Heart right ventricle (tissue), 16 donors: ENCODE measurements at regions not wholly inside any gene's neighbourhood (a gene's known extent, or its start where the extent isn't known, plus 50 kb on each side); places are given as distances from the start of the nearest gene placed in this dataset.
A peak's percentile ranks its signal among the peaks of the same experiment; 100 is the strongest.

Experiments
- ATAC-seq, 8 donors: fragments of 200-7000 bp; cut with Tn5 transposase; one replicate each; pipeline ENCODE4 v1.9.1; 2020; ENCODE audit warnings: mild to moderate bottlenecking in 8 of 8, moderate library complexity in 8 of 8, moderate number of reproducible peaks in 1 of 8
- DNase-seq, 2 donors: peaks; one replicate each; pipeline ENCODE4 v3.0.0-alpha.2; 2020
- H3K27ac ChIP-seq, 10 donors: fragments of 200-600 bp; sonication (generic) in 2 of 10; one replicate each; pipeline versions ENCODE4 v1.5.0 to v1.8.0; 2020 to 2022; ENCODE audit warnings: mild to moderate bottlenecking in 3 of 10
- H3K27me3 ChIP-seq, 7 donors: fragments of 200-600 bp; one replicate each; pipeline ENCODE4 v1.8.0; 2021 to 2022; ENCODE audit warnings: mild to moderate bottlenecking in 2 of 7
- H3K36me3 ChIP-seq, 9 donors: fragments of 200-600 bp; sonication (generic) in 1 of 9; one replicate each; pipeline versions ENCODE4 v1.5.0 to v1.8.0; 2020 to 2022; ENCODE audit warnings: mild to moderate bottlenecking in 2 of 9
- H3K4me1 ChIP-seq, 9 donors: fragments of 200-600 bp; sonication (generic) in 1 of 9; one replicate each; pipeline versions ENCODE4 v1.5.0 to v1.8.0; 2020 to 2022; ENCODE audit warnings: mild to moderate bottlenecking in 4 of 9
- H3K4me3 ChIP-seq, 10 donors: fragments of 200-600 bp; sonication (generic) in 2 of 10; one replicate each; pipeline versions ENCODE4 v1.5.0 to v1.8.0; 2020 to 2022; ENCODE audit warnings: mild to moderate bottlenecking in 7 of 10, moderate library complexity in 2 of 10
- H3K9me3 ChIP-seq, 11 donors: fragments of 200-600 bp in 10 of 11; sonication (generic) in 2 of 11; one replicate each; pipeline versions ENCODE4 v1.5.0 to v1.8.0; 2013 to 2022; ENCODE audit warnings: mild to moderate bottlenecking in 2 of 11, control low read depth in 1 of 11, moderate library complexity in 1 of 11
- WGBS, 2 donors: extraction: QIAGEN DNeasy Blood & Tissue Kit; methylation state at CpG; one replicate each; pipeline ENCODE4 v1.1.7; 2013; ENCODE audit warnings: inconsistent platforms in 1 of 2; 5-methylcytosine and 5-hydroxymethylcytosine counted together
- intact Hi-C, 10 donors: fragments of 100-400 bp; cut with DNase I; formaldehyde crosslinking; loops; one replicate each; pipeline versions ENCODE4 v1.11.1 to v1.14.2; 2022
- TF ChIP-seq, protein P1 (sequence below), 9 donors: fragments of 200-600 bp; sonication (generic) in 2 of 9; IDR thresholded peaks; one replicate each; pipeline versions ENCODE4 v1.5.0 to v1.8.0; 2021 to 2022; ENCODE audit warnings: antibody characterized with exemption in 9 of 9, mild to moderate bottlenecking in 5 of 9, moderate library complexity in 1 of 9
- donor health status: Arrhythmogenic right ventricular cardiomyopathy.
- donor health status: ischemic (EF 13 %, LVEDD 7.1; RV severe dilation, severe dysfunction).
- donor health status: healthy with polysubstance abuse.
- donor health status: DM: no; HTN: yes; CAD: no.
- donor health status: DM: no; HTN: no; CAD: no.
- donor health status: ischemic (EF 25% LVEDD 6.9; RV normal size, moderate dysfunction).
- donor health status: ischemic (EF 25% LVEDD 5.7; RV mildly dilated, moderate dysfunction).
- donor health status: healthy.
- donor health status: DM: yes; HTN: yes; CAD: no.
- donor health status: Ischemic cardiomyopathy.
- donor health status: ischemic (EF 35%, LVEDD 5.7; RV mildly dilated, moderate dysfunction).
- donor health status: nonischemic (EF 11% LVEDD 7.7; RV severe dilation, severe dysfunction).
- donor health status: DM: yes; HTN: yes; CAD: no.
- donor health status: PGD.
- donor health status: ischemic (EF 29% LVEDD 5.4; RV normal size, mild dysfunction).
- donor health status: nonischemic (EF 23%, LVEDD 6.1; RV moderate dilation, normal function).

DNA sequence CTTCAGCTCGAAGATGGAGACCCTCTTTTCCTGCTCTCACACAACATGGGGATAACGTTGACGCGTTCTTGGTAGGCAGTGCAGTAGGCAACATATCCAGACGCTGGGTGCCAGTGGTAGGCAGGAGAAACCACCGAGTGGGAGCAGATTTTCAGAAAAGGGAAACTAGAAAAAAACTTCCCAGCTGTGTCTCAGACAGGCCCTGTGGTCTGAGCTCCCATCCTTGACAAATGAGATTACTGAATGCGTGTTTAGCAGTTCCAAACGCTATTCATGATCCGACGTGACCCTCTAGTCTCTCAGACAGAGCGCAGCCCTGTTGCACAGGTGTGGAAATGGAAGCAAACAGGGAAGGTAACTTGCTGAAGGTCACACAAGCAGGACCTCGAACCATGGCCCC, 83.9 kb upstream of the DUSP22 start:
- Histone ChIP-seq H3K27ac (no peak overlapping the region), H3K4me3 (no peak overlapping the region), H3K27me3 (peaks cover 0 to 42% (median 16%) of the 10 kb centered on the region in 7 donors), H3K4me1 (peaks cover 0 to 5% (median 0%) of the 10 kb centered on the region in 9 donors), H3K36me3 (no peaks in the 10 kb centered on the region), H3K9me3 (peaks cover 0 to 1% (median 0%) of the 10 kb centered on the region in 11 donors)
- intact Hi-C loops = loop anchor here in 1 of 10 donors (10.0 kb wide), 1 partner anchor 176 kb away; no protein-coding TSS in a partner anchor
- 83 to 84% methylated on average over 12 of the region's 12 CpGs for WGBS, 2 donors
- TF ChIP-seq, protein P1, sequence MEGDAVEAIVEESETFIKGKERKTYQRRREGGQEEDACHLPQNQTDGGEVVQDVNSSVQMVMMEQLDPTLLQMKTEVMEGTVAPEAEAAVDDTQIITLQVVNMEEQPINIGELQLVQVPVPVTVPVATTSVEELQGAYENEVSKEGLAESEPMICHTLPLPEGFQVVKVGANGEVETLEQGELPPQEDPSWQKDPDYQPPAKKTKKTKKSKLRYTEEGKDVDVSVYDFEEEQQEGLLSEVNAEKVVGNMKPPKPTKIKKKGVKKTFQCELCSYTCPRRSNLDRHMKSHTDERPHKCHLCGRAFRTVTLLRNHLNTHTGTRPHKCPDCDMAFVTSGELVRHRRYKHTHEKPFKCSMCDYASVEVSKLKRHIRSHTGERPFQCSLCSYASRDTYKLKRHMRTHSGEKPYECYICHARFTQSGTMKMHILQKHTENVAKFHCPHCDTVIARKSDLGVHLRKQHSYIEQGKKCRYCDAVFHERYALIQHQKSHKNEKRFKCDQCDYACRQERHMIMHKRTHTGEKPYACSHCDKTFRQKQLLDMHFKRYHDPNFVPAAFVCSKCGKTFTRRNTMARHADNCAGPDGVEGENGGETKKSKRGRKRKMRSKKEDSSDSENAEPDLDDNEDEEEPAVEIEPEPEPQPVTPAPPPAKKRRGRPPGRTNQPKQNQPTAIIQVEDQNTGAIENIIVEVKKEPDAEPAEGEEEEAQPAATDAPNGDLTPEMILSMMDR (IDR thresholded peaks at IDR 0.05) = no peak
- ATAC-seq = no peak
- DNase-seq = no peak

GRCh38 chr6:208938-209337, 83.3 kb upstream of the DUSP22 start:
- TF ChIP-seq, protein P1 (IDR thresholded peaks at IDR 0.05) = no peak
- no peaks in the 10 kb centered on the region for H3K36me3 ChIP-seq
- DNase-seq (no peak), ATAC-seq (no peak)
- peaks cover 0 to 42% (median 16%) of the 10 kb centered on the region in 7 donors for H3K27me3 ChIP-seq
- intact Hi-C loops = loop anchor here in 1 of 10 donors (10.0 kb wide), 1 partner anchor 176 kb away; no protein-coding TSS in a partner anchor
- H3K4me3 ChIP-seq = no peak overlapping the region
- WGBS, 2 donors = 84% methylated on average over 7 of the region's 7 CpGs
- peaks cover 0 to 5% (median 0%) of the 10 kb centered on the region in 9 donors for H3K4me1 ChIP-seq
- H3K9me3 ChIP-seq = peaks cover 0 to 7% (median 0%) of the 10 kb centered on the region in 11 donors
- H3K27ac ChIP-seq = no peak overlapping the region

DNA sequence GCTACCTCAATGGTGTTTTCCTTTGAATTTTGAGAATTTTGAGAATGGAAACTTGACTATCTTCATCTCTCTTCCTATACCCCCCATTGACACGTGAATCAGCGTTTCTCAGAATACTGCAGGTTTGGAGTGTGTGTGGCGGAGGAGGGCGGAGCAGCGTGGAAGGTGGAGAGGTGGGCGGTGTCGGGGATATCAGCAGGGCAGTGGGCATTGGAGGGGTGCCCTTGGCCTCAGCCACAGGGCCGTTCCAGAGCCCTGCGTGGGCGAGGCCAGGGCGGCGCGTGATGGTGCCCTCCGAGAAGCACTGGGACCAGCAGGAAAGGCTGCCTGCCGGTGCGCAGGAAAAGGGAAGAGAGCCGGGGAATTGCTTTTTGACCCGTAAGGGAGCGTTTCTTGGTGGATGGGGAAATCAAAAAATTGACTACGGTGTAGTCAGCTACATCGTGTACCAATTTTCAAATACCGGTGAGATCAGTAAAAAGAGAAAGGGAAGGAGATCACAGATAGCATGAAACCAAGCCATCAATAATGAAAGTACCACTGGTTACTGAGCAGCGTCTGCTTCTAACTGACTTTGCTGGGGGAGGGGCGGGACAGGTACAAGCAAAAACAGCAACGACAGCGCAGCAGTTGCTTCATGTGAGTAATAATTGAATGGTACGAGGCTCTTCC, 82.7 kb upstream of the DUSP22 start:
- no peaks in the 10 kb centered on the region for H3K36me3 ChIP-seq
- 87 to 88% methylated on average over 27 of the region's 27 CpGs for WGBS, 2 donors
- H3K4me1 ChIP-seq = peaks cover 0 to 5% (median 0%) of the 10 kb centered on the region in 9 donors
- no peak for DNase-seq
- TF ChIP-seq, protein P1 (IDR thresholded peaks at IDR 0.05) = no peak
- intact Hi-C loops = loop anchor here in 2 of 10 donors (10.0 kb wide), 2 partner anchors 175 to 195 kb away; no protein-coding TSS in a partner anchor
- no peak for ATAC-seq
- peaks cover 0 to 42% (median 16%) of the 10 kb centered on the region in 7 donors for H3K27me3 ChIP-seq
- H3K27ac ChIP-seq = peak overlapping the region in 1 of 10 donors; percentile 44
- peak overlapping the region in 1 of 10 donors; percentile 37 for H3K4me3 ChIP-seq
- H3K9me3 ChIP-seq = peaks cover 0 to 13% (median 0%) of the 10 kb centered on the region in 11 donors

GRCh38 chr6:210104-210456, 82.2 kb upstream of the DUSP22 start:
- peaks cover 0 to 13% (median 0%) of the 10 kb centered on the region in 11 donors for H3K9me3 ChIP-seq
- peak overlapping the region in 1 of 10 donors; percentile 37 for H3K4me3 ChIP-seq
- H3K27me3 ChIP-seq = peaks cover 0 to 42% (median 16%) of the 10 kb centered on the region in 7 donors
- H3K27ac ChIP-seq = peak overlapping the region in 1 of 10 donors; percentile 44
- TF ChIP-seq, protein P1 (IDR thresholded peaks at IDR 0.05) = no peak
- no peak for DNase-seq
- whole genome bisulfite sequencing, 2 donors = 89% methylated on average over 7 of the region's 7 CpGs
- H3K36me3 ChIP-seq = no peaks in the 10 kb centered on the region
- intact Hi-C loops = loop anchor here in 1 of 10 donors (10.0 kb wide), 1 partner anchor 195 kb away; no protein-coding TSS in a partner anchor
- peaks cover 0 to 5% (median 0%) of the 10 kb centered on the region in 9 donors for H3K4me1 ChIP-seq
- ATAC-seq = no peak
